ENCODE measurements at regions not wholly inside any gene's neighbourhood (a gene's known extent, or its start where the extent isn't known, plus 50 kb on each side); places are given as distances from the start of the nearest gene placed in this dataset.
"Not testable (repeated sequence)": the region's sequence is repeated elsewhere in the genome, so short reads cannot be mapped to it uniquely, and the experiment has no call there.

DNA sequence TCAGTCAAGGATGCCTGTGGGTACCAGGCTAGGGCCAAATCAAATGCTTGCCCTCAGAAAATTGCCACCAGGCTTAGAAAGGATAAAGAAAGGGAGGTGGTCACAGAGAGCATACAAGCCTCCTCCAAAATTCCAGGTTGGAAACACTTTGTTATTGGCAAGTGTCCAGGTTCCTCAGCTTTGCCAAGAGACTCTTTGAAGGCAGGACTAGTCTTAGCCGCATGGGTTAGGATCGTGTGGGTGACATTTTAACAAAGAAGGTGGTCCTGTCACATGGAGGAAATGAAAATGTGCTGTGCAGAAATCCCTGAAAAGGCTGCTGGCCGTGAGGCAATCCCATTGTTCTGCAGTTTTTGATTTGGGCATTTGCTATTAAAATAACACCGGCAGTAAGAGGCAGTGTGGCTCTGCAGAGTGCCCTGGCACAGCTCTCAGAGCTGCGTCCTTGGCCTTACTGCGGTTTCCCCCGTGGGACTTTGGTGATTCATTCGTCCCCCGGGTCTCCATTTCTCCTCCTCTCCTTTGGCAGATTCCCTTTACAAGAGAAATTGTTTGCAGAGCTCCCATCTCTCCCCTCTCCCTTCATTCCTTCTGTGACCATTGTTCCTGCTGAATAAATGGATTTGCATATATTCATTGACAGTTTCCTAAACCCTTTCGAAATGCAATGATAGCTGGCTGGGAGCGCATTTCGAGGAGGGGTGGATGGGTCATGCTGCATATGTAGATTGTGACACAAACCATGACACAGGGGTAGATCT is 187.3 kb downstream of the VAPA start:
- 20 to 24% methylated on average over 12 of the region's 12 CpGs for WGBS, 2 donors
- Histone ChIP-seq H3K36me3 (no peaks in the 10 kb centered on the region), H3K9me3 (no peaks in the 10 kb centered on the region), H3K27me3 (no peaks in the 10 kb centered on the region), H3K4me1 (peaks cover 6 to 7% of the 10 kb centered on the region in 2 donors), H3K4me3 (replicated peaks in 1 of 3) (no peak overlapping the region), H3K27ac (no peak overlapping the region)
- intact Hi-C loops (cut with DNase I) = no loop called here
- TF ChIP-seq POLR2A (IDR thresholded peaks at IDR 0.05) = no peak
- TF ChIP-seq, protein P1, sequence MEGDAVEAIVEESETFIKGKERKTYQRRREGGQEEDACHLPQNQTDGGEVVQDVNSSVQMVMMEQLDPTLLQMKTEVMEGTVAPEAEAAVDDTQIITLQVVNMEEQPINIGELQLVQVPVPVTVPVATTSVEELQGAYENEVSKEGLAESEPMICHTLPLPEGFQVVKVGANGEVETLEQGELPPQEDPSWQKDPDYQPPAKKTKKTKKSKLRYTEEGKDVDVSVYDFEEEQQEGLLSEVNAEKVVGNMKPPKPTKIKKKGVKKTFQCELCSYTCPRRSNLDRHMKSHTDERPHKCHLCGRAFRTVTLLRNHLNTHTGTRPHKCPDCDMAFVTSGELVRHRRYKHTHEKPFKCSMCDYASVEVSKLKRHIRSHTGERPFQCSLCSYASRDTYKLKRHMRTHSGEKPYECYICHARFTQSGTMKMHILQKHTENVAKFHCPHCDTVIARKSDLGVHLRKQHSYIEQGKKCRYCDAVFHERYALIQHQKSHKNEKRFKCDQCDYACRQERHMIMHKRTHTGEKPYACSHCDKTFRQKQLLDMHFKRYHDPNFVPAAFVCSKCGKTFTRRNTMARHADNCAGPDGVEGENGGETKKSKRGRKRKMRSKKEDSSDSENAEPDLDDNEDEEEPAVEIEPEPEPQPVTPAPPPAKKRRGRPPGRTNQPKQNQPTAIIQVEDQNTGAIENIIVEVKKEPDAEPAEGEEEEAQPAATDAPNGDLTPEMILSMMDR (IDR thresholded peaks at IDR 0.05) = no peak
- DNase-seq = peak; percentile 14 to 29

DNA sequence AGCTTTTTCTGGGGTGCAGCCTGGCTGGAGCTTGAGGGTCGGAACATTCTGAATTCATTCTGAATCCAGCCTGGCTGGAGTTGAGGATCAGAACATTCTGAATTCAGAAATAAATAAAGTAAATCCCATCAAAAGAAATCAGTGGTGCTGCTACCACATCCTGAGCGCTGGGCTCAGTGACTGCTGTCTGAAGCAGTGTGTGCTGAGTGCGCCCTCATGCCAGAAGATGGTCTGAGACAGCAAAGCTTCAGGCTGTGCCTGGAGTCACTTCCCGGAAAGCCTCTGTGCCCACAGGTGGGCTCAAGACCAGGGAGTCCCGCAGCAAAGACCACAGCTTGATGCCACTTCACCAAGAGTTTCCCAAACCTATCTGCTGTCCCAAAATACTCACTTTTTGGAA is 187.9 kb downstream of the VAPA start:
- WGBS, 2 donors = 82 to 91% methylated on average over 5 of the region's 5 CpGs
- TF ChIP-seq POLR2A (IDR thresholded peaks at IDR 0.05) = no peak
- TF ChIP-seq, protein P1 (IDR thresholded peaks at IDR 0.05) = no peak
- no peaks in the 10 kb centered on the region for H3K36me3 ChIP-seq
- no peak overlapping the region for H3K4me3 ChIP-seq (replicated peaks in 1 of 3)
- no peaks in the 10 kb centered on the region for H3K9me3 ChIP-seq
- no peak overlapping the region for H3K27ac ChIP-seq
- no peaks in the 10 kb centered on the region for H3K27me3 ChIP-seq
- H3K4me1 ChIP-seq = peaks cover 6 to 7% of the 10 kb centered on the region in 2 donors
- intact Hi-C loops (cut with DNase I) = no loop called here
- DNase-seq = no peak

DNA sequence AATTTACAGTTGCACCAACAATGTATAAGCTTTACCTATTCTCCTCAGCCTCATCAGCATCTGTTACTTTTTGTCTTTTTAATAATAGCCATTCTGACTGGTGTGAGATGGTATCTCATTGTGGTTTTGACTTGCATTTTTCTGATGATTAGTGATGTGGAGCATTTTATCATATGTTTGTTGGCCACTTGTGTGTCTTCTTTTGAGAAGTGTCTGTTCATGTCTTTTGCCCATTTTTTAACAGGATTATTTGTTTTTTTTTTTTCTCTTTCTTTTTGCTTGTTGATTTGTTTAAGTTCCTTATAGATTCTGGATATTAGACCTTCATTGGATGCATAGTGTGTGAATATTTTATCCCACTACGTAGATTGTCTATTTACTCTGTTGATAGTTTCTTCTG is 191.3 kb downstream of the VAPA start:
- DNase-seq; H3K4me1 ChIP-seq; intact Hi-C loops (cut with DNase I); H3K27ac ChIP-seq; H3K9me3 ChIP-seq; H3K27me3 ChIP-seq; H3K36me3 ChIP-seq; H3K4me3 ChIP-seq (replicated peaks in 1 of 3): not testable (repeated sequence)
- WGBS, 2 donors = 0 to 53% methylated on average over 1 of the region's 1 CpG

DNA sequence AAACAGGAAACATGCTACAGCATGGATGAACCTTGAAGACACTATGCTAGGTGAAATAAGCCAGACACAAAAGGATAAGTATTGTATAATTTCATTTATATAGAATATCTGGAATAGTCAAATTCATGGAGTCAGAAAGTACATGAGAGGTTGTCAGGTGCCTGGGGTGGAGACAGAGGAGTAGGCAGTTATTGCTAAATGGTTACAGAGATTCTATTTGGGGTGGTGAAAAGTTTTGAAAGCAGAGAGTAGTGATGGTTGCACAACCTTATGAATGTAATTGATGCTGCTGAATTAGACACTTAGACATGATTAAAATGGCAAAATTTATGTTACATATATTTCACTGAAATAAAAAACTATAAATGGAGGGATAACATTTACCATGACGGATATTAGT is 197.4 kb downstream of the VAPA start:
- WGBS, 2 donors = 67 to 71% methylated on average over 1 of the region's 1 CpG
- intact Hi-C loops (cut with DNase I) = no loop called here
- TF ChIP-seq, protein P1 (IDR thresholded peaks at IDR 0.05) = no peak
- no peak for TF ChIP-seq POLR2A (IDR thresholded peaks at IDR 0.05)
- no peak overlapping the region for H3K27ac ChIP-seq
- H3K27me3 ChIP-seq = no peaks in the 10 kb centered on the region
- no peaks in the 10 kb centered on the region for H3K4me1 ChIP-seq
- H3K9me3 ChIP-seq = no peaks in the 10 kb centered on the region
- H3K36me3 ChIP-seq = no peaks in the 10 kb centered on the region
- DNase-seq = no peak
- H3K4me3 ChIP-seq (replicated peaks in 1 of 3) = no peak overlapping the region

DNA sequence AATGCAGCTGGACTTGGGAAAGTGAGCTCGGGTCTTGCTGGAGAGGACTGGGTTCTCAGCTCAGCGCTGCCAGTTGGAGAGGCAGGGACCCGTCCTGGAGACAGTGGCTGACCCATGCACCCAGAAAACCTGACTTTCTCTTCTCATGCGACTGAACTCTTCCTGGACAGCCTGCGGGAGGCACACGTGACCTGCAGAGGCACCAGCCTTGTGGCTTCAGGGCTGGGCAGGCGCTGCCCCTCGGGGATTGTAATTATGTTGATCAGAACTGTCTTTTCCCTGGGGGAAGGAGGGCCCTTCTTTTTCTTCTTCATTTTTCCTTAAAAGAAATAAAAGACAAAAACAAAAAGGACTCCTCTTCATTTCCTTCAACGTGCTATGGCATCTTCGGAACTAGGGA is 198.1 kb downstream of the VAPA start:
- intact Hi-C loops (cut with DNase I) = no loop called here
- Histone ChIP-seq H3K27me3 (no peaks in the 10 kb centered on the region), H3K9me3 (no peaks in the 10 kb centered on the region), H3K4me3 (replicated peaks in 1 of 3) (no peak overlapping the region), H3K27ac (no peak overlapping the region), H3K4me1 (no peaks in the 10 kb centered on the region), H3K36me3 (no peaks in the 10 kb centered on the region)
- DNase-seq = no peak
- TF ChIP-seq, protein P1 (IDR thresholded peaks at IDR 0.05) = no peak
- TF ChIP-seq POLR2A (IDR thresholded peaks at IDR 0.05) = no peak
- 82 to 90% methylated on average over 10 of the region's 10 CpGs for WGBS, 2 donors
